Activated CD4-positive, alpha-beta T cell treated with anti-CD3 and anti-CD28 coated beads, Interleukin-2, amount 10 ng/mL, durations not matched to agents 24 days and 14 days (primary cell): ENCODE measurements at regions not wholly inside any gene's neighbourhood (a gene's known extent, or its start where the extent isn't known, plus 50 kb on each side); places are given as distances from the start of the nearest gene placed in this dataset.
"Not testable (repeated sequence)": the region's sequence is repeated elsewhere in the genome, so short reads cannot be mapped to it uniquely, and the experiment has no call there.

Experiments
- DNase-seq: peaks from one replicate; pipeline ENCODE4 v3.0.0; 2022
- H3K27ac Mint-ChIP-seq: one replicate; pipeline ENCODE4 v1.8.0; 2022; ENCODE audit warnings: mild to moderate bottlenecking, mixed read lengths
- H3K27me3 Mint-ChIP-seq: one replicate; pipeline ENCODE4 v1.8.0; 2022; ENCODE audit warnings: mixed read lengths
- H3K36me3 Mint-ChIP-seq: one replicate; pipeline ENCODE4 v1.8.0; 2022; ENCODE audit warnings: low read depth, mild to moderate bottlenecking, mixed read lengths
- H3K4me1 Mint-ChIP-seq: one replicate; pipeline ENCODE4 v1.8.0; 2021; ENCODE audit warnings: mixed read lengths
- H3K4me3 Mint-ChIP-seq: one replicate; pipeline ENCODE4 v1.8.0; 2022; ENCODE audit warnings: mild to moderate bottlenecking, moderate library complexity, mixed read lengths
- H3K9me3 Mint-ChIP-seq: one replicate; pipeline ENCODE4 v1.8.0; 2021; ENCODE audit warnings: mixed read lengths
- intact Hi-C: fragments of 100-400 bp; cut with micrococcal nuclease; formaldehyde crosslinking; loops from one replicate; pipeline ENCODE4 v1.15.1; 2023

- Mint-ChIP-seq H3K36me3 (no peaks in the 10 kb centered on the region), H3K27me3 (no peaks in the 10 kb centered on the region), H3K4me1 (no peaks in the 10 kb centered on the region), H3K9me3 (peaks cover 13% of the 10 kb centered on the region), H3K27ac (no peak overlapping the region), H3K4me3 (no peak overlapping the region)
- intact Hi-C loops: no loop called here
- DNase-seq: no peak
Observed at GRCh38 chr6:170004585-170005210, 253.3 kb downstream of the ERMARD start.

GRCh38 chr6:170003451-170004160 is 252.2 kb downstream of the ERMARD start:
- Mint-ChIP-seq H3K4me3 (no peak overlapping the region), H3K9me3 (peaks cover 13% of the 10 kb centered on the region), H3K27me3 (no peaks in the 10 kb centered on the region), H3K36me3 (no peaks in the 10 kb centered on the region), H3K27ac (no peak overlapping the region), H3K4me1 (no peaks in the 10 kb centered on the region)
- DNase-seq: no peak
- intact Hi-C loops: no loop called here

GRCh38 chr6:170003027-170003426 is 251.6 kb downstream of the ERMARD start:
- Mint-ChIP-seq H3K27ac (no peak overlapping the region), H3K36me3 (no peaks in the 10 kb centered on the region), H3K4me3 (no peak overlapping the region), H3K9me3 (peaks cover 13% of the 10 kb centered on the region), H3K27me3 (no peaks in the 10 kb centered on the region), H3K4me1 (no peaks in the 10 kb centered on the region)
- intact Hi-C loops: no loop called here
- no peak for DNase-seq

- H3K27me3 Mint-ChIP-seq, intact Hi-C loops, H3K4me1 Mint-ChIP-seq, H3K27ac Mint-ChIP-seq, H3K36me3 Mint-ChIP-seq, DNase-seq, H3K4me3 Mint-ChIP-seq: not testable (repeated sequence)
- peaks cover 13% of the 10 kb centered on the region for H3K9me3 Mint-ChIP-seq
Observed at GRCh38 chr6:170001782-170002181, 250.4 kb downstream of the ERMARD start.

GRCh38 chr6:170000071-170000843 is 248.8 kb downstream of the ERMARD start:
- no peaks in the 10 kb centered on the region for H3K36me3 Mint-ChIP-seq
- H3K27ac Mint-ChIP-seq: no peak overlapping the region
- peaks cover 8% of the 10 kb centered on the region for H3K9me3 Mint-ChIP-seq
- peaks cover 2% of the 10 kb centered on the region for H3K4me1 Mint-ChIP-seq
- intact Hi-C loops: no loop called here
- no peak for DNase-seq
- no peak overlapping the region for H3K4me3 Mint-ChIP-seq
- no peaks in the 10 kb centered on the region for H3K27me3 Mint-ChIP-seq

- Mint-ChIP-seq H3K4me1 (peaks cover 2% of the 10 kb centered on the region), H3K27ac (no peak overlapping the region), H3K36me3 (no peaks in the 10 kb centered on the region), H3K4me3 (no peak overlapping the region), H3K9me3 (peaks cover 7% of the 10 kb centered on the region), H3K27me3 (peaks cover 4% of the 10 kb centered on the region)
- intact Hi-C loops: no loop called here
- no peak for DNase-seq
Observed at GRCh38 chr6:169999367-169999766, 247.9 kb downstream of the ERMARD start.

- Mint-ChIP-seq H3K27ac (no peak overlapping the region), H3K4me3 (no peak overlapping the region), H3K27me3 (peaks cover 4% of the 10 kb centered on the region), H3K4me1 (peaks cover 2% of the 10 kb centered on the region), H3K9me3 (peaks cover 5% of the 10 kb centered on the region), H3K36me3 (no peaks in the 10 kb centered on the region)
- no peak for DNase-seq
- intact Hi-C loops: no loop called here
Observed at GRCh38 chr6:169998457-169998856, 247.0 kb downstream of the ERMARD start.

GRCh38 chr6:169997930-169998218 is 246.5 kb downstream of the ERMARD start:
- intact Hi-C loops: no loop called here
- H3K27me3 Mint-ChIP-seq: peaks cover 4% of the 10 kb centered on the region
- no peaks in the 10 kb centered on the region for H3K36me3 Mint-ChIP-seq
- H3K4me1 Mint-ChIP-seq: peaks cover 2% of the 10 kb centered on the region
- no peak overlapping the region for H3K4me3 Mint-ChIP-seq
- H3K27ac Mint-ChIP-seq: no peak overlapping the region
- peaks cover 5% of the 10 kb centered on the region for H3K9me3 Mint-ChIP-seq
- DNase-seq: no peak

GRCh38 chr6:169997187-169997929 is 245.9 kb downstream of the ERMARD start:
- no peaks in the 10 kb centered on the region for H3K36me3 Mint-ChIP-seq
- no peak overlapping the region for H3K27ac Mint-ChIP-seq
- intact Hi-C loops: no loop called here
- H3K4me3 Mint-ChIP-seq: no peak overlapping the region
- no peak for DNase-seq
- H3K9me3 Mint-ChIP-seq: peaks cover 2% of the 10 kb centered on the region
- H3K4me1 Mint-ChIP-seq: peaks cover 4% of the 10 kb centered on the region
- H3K27me3 Mint-ChIP-seq: peaks cover 4% of the 10 kb centered on the region

GRCh38 chr6:169996378-169997051 is 245.1 kb downstream of the ERMARD start:
- Mint-ChIP-seq H3K4me1 (peaks cover 9% of the 10 kb centered on the region), H3K36me3 (no peaks in the 10 kb centered on the region), H3K27me3 (peaks cover 6% of the 10 kb centered on the region), H3K27ac (no peak overlapping the region), H3K9me3 (no peaks in the 10 kb centered on the region), H3K4me3 (no peak overlapping the region)
- no peak for DNase-seq
- intact Hi-C loops: no loop called here

GRCh38 chr6:169994739-169995138 is 243.3 kb downstream of the ERMARD start:
- Mint-ChIP-seq H3K4me1 (peaks cover 18% of the 10 kb centered on the region), H3K36me3 (no peaks in the 10 kb centered on the region), H3K9me3 (no peaks in the 10 kb centered on the region), H3K27me3 (peaks cover 6% of the 10 kb centered on the region), H3K27ac (no peak overlapping the region), H3K4me3 (no peak overlapping the region)
- no peak for DNase-seq
- intact Hi-C loops: loop anchor here (5.0 kb wide), 1 partner anchor 93 kb away; no protein-coding TSS in a partner anchor

GRCh38 chr6:169993861-169994481 is 242.5 kb downstream of the ERMARD start:
- H3K4me3 Mint-ChIP-seq: no peak overlapping the region
- no peak overlapping the region for H3K27ac Mint-ChIP-seq
- peaks cover 23% of the 10 kb centered on the region for H3K4me1 Mint-ChIP-seq
- H3K27me3 Mint-ChIP-seq: peaks cover 6% of the 10 kb centered on the region
- DNase-seq: no peak
- intact Hi-C loops: loop anchor here (5.0 kb wide), 1 partner anchor 93 kb away; no protein-coding TSS in a partner anchor
- H3K9me3 Mint-ChIP-seq: no peaks in the 10 kb centered on the region
- H3K36me3 Mint-ChIP-seq: no peaks in the 10 kb centered on the region

GRCh38 chr6:169991913-169992312 is 240.5 kb downstream of the ERMARD start:
- no peak overlapping the region for H3K4me3 Mint-ChIP-seq
- no peaks in the 10 kb centered on the region for H3K9me3 Mint-ChIP-seq
- no peak overlapping the region for H3K27ac Mint-ChIP-seq
- H3K4me1 Mint-ChIP-seq: peaks cover 20% of the 10 kb centered on the region
- H3K27me3 Mint-ChIP-seq: peaks cover 6% of the 10 kb centered on the region
- intact Hi-C loops: loop anchor here (5.0 kb wide), 1 partner anchor 95 kb away; no protein-coding TSS in a partner anchor
- no peaks in the 10 kb centered on the region for H3K36me3 Mint-ChIP-seq
- DNase-seq: no peak
